HG02678 (cell line): ENCODE measurements at regions not wholly inside any gene's neighbourhood (a gene's known extent, or its start where the extent isn't known, plus 50 kb on each side); places are given as distances from the start of the nearest gene placed in this dataset.

ENCODE experiments used
- ATAC-seq: cut with Tn5 transposase; IDR thresholded peaks from one replicate; pipeline ENCODE4 v1.9.1; 2021; ENCODE audit warnings: mild to moderate bottlenecking, moderate library complexity; ENCODE audit not compliant: unreplicated experiment

GRCh38 chr3:101172516-101172915 is 147.9 kb downstream of the IMPG2 start:
- ATAC-seq: no peak

DNA sequence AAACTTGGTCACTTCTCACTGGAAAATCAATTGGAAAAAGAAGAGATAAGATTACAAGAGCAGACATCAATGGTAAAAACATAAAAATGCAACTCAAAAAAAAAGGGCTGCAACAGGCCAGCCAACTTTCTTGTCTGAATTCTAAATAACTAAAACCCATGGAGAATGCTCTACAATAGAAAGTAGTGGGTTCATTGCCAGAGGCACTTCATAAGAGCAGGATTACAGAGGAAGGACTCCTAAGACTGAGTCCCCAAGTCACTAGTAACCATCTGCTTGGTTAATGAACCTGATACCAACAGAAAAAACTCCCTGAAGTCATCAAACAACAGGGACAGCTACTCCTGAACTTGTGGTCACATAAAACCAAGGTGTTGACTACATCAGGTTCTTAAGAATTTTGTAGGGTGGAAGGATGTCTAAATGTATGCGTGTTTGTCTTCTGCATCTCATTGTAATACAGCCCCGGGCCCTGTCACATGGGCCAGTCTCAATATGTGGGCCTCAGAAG is 148.6 kb downstream of the IMPG2 start:
- no peak for ATAC-seq

GRCh38 chr3:101170806-101171558 is 149.4 kb downstream of the IMPG2 start:
- no peak for ATAC-seq

- no peak for ATAC-seq
These were observed 150.2 kb downstream of the IMPG2 start for GRCh38 chr3:101170062-101170771.

- ATAC-seq: no peak
These were observed 150.9 kb downstream of the IMPG2 start for GRCh38 chr3:101169516-101169915.

- no peak for ATAC-seq
These were observed 153.0 kb downstream of the IMPG2 start for GRCh38 chr3:101167376-101167775.

GRCh38 chr3:101166150-101166549 is 154.2 kb downstream of the IMPG2 start:
- ATAC-seq: no peak

DNA sequence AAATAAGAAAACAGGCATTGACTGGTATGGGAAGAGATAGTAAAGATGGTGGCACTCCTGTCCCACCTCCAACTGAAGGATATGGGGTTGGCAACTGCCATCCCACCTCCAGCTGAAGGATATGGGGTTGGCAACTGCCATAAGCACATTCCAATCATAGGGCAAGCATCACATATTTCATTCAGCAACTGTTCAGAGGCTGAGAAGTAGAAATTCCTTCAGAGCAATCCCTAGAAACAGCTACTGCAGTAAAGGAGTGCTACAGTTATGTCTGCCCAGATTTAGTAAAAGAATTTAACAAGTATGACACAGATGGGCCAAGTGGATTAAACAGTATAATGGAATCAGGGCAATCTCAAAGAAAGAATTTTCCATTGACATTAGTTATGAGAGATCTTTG is 156.8 kb downstream of the IMPG2 start:
- ATAC-seq: no peak

- no peak for ATAC-seq
These were observed 160.9 kb downstream of the IMPG2 start for GRCh38 chr3:101159478-101159877.

- no peak for ATAC-seq
These were observed 162.0 kb downstream of the IMPG2 start for GRCh38 chr3:101158374-101158773.

DNA sequence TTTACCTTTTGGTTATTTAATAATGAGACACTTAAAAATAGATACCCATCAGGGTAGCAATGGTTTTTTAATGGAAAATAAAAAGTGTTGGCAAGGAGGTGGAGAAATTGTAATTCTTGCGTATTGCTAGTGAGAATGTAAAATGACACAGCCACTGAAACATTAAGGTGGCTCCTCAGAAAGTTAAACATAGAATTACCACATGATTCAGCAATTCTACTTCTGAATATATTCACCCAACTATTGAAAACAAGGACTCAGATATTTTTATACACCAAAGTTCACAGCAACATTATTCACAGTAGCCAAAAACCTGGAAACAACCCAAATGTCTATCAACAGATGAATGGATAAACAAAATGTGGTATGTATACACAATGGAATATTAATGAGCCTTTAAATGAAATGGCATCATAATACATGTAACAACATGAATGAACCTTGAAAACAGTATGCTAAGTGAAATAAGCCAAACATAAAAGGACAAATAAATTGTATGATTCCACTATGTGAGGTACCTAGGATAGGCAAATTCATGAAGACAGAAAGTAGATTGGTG is 163.5 kb downstream of the IMPG2 start:
- ATAC-seq: no peak

GRCh38 chr3:101155825-101156224 is 162.6 kb upstream of the ABI3BP start:
- ATAC-seq: no peak

GRCh38 chr3:101154401-101154800 is 161.2 kb upstream of the ABI3BP start:
- ATAC-seq: no peak

GRCh38 chr3:101151286-101151913 is 158.2 kb upstream of the ABI3BP start:
- ATAC-seq: no peak

- ATAC-seq: no peak
These were observed 157.3 kb upstream of the ABI3BP start for GRCh38 chr3:101150504-101150903.

DNA sequence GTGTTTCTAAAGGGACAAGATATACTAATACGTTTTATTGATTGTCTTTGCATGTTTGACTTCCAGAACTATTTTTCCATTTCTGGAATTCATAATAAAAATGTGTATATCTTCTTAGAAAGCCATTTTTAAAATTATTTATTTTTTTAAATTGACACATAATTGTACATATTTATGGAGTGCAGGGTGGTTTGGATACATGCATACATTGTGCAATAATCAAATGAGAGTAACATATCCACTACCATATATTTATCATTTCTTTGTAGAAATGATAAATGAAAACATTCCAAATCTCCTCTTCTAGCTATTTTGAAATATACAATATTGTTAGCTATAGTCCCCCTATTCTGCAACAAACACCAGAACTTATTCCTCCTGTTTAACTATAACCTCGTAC is 156.5 kb upstream of the ABI3BP start:
- no peak for ATAC-seq

DNA sequence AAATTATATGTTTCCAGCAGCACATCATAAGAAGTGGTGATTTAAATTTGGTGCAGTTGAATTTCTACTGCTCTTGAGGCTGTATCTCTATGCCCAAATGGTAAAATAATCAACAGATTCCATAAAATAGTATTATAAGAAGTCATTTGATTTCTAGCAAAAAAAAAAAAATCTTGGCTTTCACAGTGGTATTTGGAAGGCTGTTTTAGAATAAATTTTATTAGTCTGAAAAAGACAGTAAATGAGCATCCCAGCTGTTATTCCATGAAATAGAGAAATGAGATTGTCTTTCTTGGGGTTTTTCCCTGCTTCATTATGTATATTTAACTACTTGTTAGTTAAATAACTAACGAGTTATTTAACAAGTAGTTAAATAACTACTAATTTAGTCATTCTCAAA is 156.0 kb upstream of the ABI3BP start:
- ATAC-seq: no peak

DNA sequence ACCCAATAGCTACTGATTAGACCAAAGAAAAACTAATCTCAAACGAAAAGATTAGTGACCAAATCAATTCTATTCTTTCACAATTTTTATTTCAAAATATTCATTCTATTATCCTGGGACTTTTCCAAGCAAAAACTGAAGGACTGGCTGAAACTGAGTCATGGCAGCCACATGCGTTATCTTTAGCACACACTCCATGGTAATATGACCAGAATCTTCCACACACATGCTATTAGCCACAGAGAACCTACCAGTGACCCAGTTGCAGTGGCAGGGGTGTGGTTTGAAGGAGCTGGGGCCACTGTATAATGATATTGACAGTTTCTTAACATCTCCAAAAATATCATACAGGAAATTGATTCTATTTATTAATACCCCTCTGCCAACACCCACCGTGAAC is 154.8 kb upstream of the ABI3BP start:
- ATAC-seq: no peak

GRCh38 chr3:101146946-101147345 is 153.7 kb upstream of the ABI3BP start:
- no peak for ATAC-seq

DNA sequence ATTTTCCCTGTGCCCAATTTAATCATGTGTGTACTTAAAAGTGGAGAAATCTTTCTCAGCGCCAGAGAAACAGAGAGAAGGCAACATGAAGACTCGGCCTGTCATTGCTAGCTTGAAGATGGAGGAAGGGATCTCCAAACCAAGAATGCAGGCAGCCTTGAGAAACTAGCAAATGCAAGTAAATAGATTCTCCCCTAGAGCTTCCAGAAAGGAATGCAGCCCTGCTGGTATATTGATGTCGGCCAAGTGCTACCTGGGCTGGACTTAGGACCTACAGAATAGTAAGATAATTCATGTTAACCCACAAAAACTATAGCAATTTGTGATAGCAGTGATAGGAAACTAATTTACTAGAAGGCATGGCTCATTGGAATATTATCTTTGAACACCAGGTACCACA is 150.9 kb upstream of the ABI3BP start:
- ATAC-seq: no peak

- ATAC-seq: no peak
These were observed 149.8 kb upstream of the ABI3BP start for GRCh38 chr3:101143012-101143411.

- ATAC-seq: no peak
These were observed 148.9 kb upstream of the ABI3BP start for GRCh38 chr3:101142160-101142559.
